Trophoblast cell (in vitro differentiated cells and primary cell): ENCODE measurements at regions not wholly inside any gene's neighbourhood (a gene's known extent, or its start where the extent isn't known, plus 50 kb on each side); places are given as distances from the start of the nearest gene placed in this dataset.
"Not testable (repeated sequence)": the region's sequence is repeated elsewhere in the genome, so short reads cannot be mapped to it uniquely, and the experiment has no call there.

Source experiments
- DNase-seq, 2 donors: peaks; one replicate each; pipeline ENCODE4 v3.0.0-alpha.2; 2016
- H2AFZ ChIP-seq: 2 replicates; pipeline ENCODE4 v1.6.1; 2013; ENCODE audit warnings: low read length, moderate library complexity, mild to moderate bottlenecking; ENCODE audit not compliant: insufficient read depth, poor library complexity
- H2AK5ac ChIP-seq: 2 replicates; pipeline ENCODE4 v1.6.1; 2013; ENCODE audit warnings: mild to moderate bottlenecking, low read length
- H2BK120ac ChIP-seq: 2 replicates; pipeline ENCODE4 v1.6.1; 2013; ENCODE audit warnings: low read length, mild to moderate bottlenecking, moderate library complexity; ENCODE audit not compliant: insufficient read depth, poor library complexity
- H2BK12ac ChIP-seq: 2 replicates; pipeline ENCODE4 v1.6.1; 2013; ENCODE audit warnings: mild to moderate bottlenecking, low read length, moderate library complexity
- H2BK5ac ChIP-seq: 2 replicates; pipeline ENCODE4 v1.6.1; 2013; ENCODE audit warnings: low read length, low read depth, moderate library complexity, mild to moderate bottlenecking; ENCODE audit not compliant: poor library complexity
- H3K14ac ChIP-seq: 2 replicates; pipeline ENCODE4 v1.6.1; 2013; ENCODE audit warnings: mild to moderate bottlenecking, low read length
- H3K18ac ChIP-seq: 2 replicates; pipeline ENCODE4 v1.6.1; 2013; ENCODE audit warnings: mild to moderate bottlenecking, low read length
- H3K23ac ChIP-seq: 2 replicates; pipeline ENCODE4 v1.6.1; 2013; ENCODE audit warnings: low read length
- H3K27ac ChIP-seq: 2 replicates; pipeline ENCODE4 v1.5.1; 2013; ENCODE audit warnings: low read depth, mild to moderate bottlenecking, inconsistent platforms, low read length, moderate library complexity
- H3K27me3 ChIP-seq: 2 replicates; pipeline ENCODE4 v1.6.1; 2013; ENCODE audit warnings: inconsistent platforms, mild to moderate bottlenecking, low read length, moderate library complexity; ENCODE audit not compliant: insufficient read depth
- H3K36me3 ChIP-seq, 2 experiments: 1 replicate in 1 of 2; 2 replicates in 1 of 2; pipeline ENCODE4 v1.6.1; 2013; ENCODE audit warnings: low read length in 2 of 2, mild to moderate bottlenecking in 2 of 2, moderate library complexity in 1 of 2; ENCODE audit not compliant: insufficient read depth in 2 of 2, control insufficient read depth in 1 of 2
- H3K4ac ChIP-seq: 2 replicates; pipeline ENCODE4 v1.6.1; 2013; ENCODE audit warnings: low read depth, mild to moderate bottlenecking, low read length, moderate library complexity
- H3K4me1 ChIP-seq, 2 experiments: 1 replicate in 1 of 2; 2 replicates in 1 of 2; pipeline ENCODE4 v1.6.1; 2013; ENCODE audit warnings: low read length in 2 of 2, mild to moderate bottlenecking in 2 of 2, moderate library complexity in 1 of 2; ENCODE audit not compliant: insufficient read depth in 2 of 2, control insufficient read depth in 1 of 2
- H3K4me2 ChIP-seq: 2 replicates; pipeline ENCODE4 v1.6.1; 2013; ENCODE audit warnings: inconsistent platforms, mild to moderate bottlenecking, low read length, moderate library complexity
- H3K4me3 ChIP-seq: 2 replicates; pipeline ENCODE4 v1.5.1; 2013; ENCODE audit warnings: mild to moderate bottlenecking, low read depth, low read length, inconsistent platforms
- H3K79me1 ChIP-seq: one replicate; pipeline ENCODE4 v1.6.1; 2013; ENCODE audit warnings: low read length
- H3K79me2 ChIP-seq: 2 replicates; pipeline ENCODE4 v1.6.1; 2013; ENCODE audit warnings: low read length, mild to moderate bottlenecking; ENCODE audit not compliant: control insufficient read depth, insufficient read depth, poor library complexity
- H3K9ac ChIP-seq: 2 replicates; pipeline ENCODE4 v1.6.1; 2013; ENCODE audit warnings: mild to moderate bottlenecking, low read length
- H3K9me3 ChIP-seq: 2 replicates; pipeline ENCODE4 v1.6.1; 2013; ENCODE audit warnings: low read depth, mild to moderate bottlenecking, control low read depth, inconsistent platforms, low read length; ENCODE audit not compliant: insufficient read depth
- H4K12ac ChIP-seq: 2 replicates; pipeline ENCODE4 v1.6.1; 2013; ENCODE audit warnings: low read depth, mild to moderate bottlenecking, low read length, moderate library complexity
- H4K8ac ChIP-seq: 2 replicates; pipeline ENCODE4 v1.6.1; 2013; ENCODE audit warnings: low read depth, mild to moderate bottlenecking, low read length, moderate library complexity
- H4K91ac ChIP-seq: one replicate; pipeline ENCODE4 v1.6.1; 2013; ENCODE audit warnings: low read depth, mild to moderate bottlenecking, low read length, moderate library complexity
- WGBS: extraction: QIAGEN DNeasy Blood & Tissue Kit; methylation state at CpG from one replicate; pipeline ENCODE4 v1.1.7; 2013; ENCODE audit warnings: missing lambda C conversion rate; ENCODE audit not compliant: insufficient read length, insufficient coverage; ENCODE audit errors: extremely low coverage; 5-methylcytosine and 5-hydroxymethylcytosine counted together

- Histone ChIP-seq H3K9ac (no peak overlapping the region), H4K12ac (no peak overlapping the region), H2AK5ac (no peak overlapping the region), H3K9me3 (no peaks in the 10 kb centered on the region), H3K23ac (no peak overlapping the region), H4K8ac (no peak overlapping the region), H4K91ac (no peak overlapping the region), H3K4ac (no peak overlapping the region), H3K18ac (no peak overlapping the region), H3K4me1 (no peaks in the 10 kb centered on the region), H3K14ac (no peak overlapping the region), H2AFZ (no peak overlapping the region), H3K36me3 (no peaks in the 10 kb centered on the region), H2BK5ac (no peak overlapping the region), H3K79me1 (no peaks in the 10 kb centered on the region), H2BK12ac (no peak overlapping the region), H3K27ac (no peak overlapping the region), H3K4me3 (no peak overlapping the region), H3K4me2 (no peak overlapping the region), H2BK120ac (no peak overlapping the region), H3K27me3 (no peaks in the 10 kb centered on the region), H3K79me2 (no peaks in the 10 kb centered on the region)
- WGBS, result no CpG with 5 or more reads among the region's 3 CpGs
- DNase-seq, result no peak
Measured at GRCh38 chr7:50251765-50252164, 52.8 kb upstream of the IKZF1 start.

DNA sequence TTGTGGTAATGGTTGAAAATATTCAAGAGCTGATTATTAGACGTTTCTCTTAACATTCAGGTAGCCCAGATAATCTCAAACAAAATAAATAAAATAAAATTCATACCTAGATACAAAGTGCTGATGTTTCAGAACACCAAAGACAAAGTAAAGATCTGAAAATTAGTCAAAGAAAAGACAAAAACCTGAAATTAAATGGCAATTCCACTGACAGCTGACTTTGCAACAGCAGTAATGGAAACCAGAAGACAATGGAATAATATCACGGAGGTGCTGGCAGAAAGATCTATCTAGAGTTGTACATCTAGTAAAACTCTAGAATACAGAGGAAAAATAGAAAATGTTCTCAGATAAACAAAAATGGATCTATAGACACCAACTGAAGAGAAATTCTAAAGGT is 58.0 kb upstream of the IKZF1 start:
- Histone ChIP-seq H3K27me3 (no peaks in the 10 kb centered on the region), H4K8ac (no peak overlapping the region), H3K79me2 (no peaks in the 10 kb centered on the region), H3K9ac (no peak overlapping the region), H2BK5ac (no peak overlapping the region), H2AK5ac (no peak overlapping the region), H3K27ac (no peak overlapping the region), H4K12ac (no peak overlapping the region), H3K79me1 (no peaks in the 10 kb centered on the region), H3K14ac (no peak overlapping the region), H3K9me3 (no peaks in the 10 kb centered on the region), H2BK120ac (no peak overlapping the region), H2AFZ (no peak overlapping the region), H3K4me3 (no peak overlapping the region), H3K4me2 (no peak overlapping the region), H3K4ac (no peak overlapping the region), H3K18ac (no peak overlapping the region), H3K4me1 (no peaks in the 10 kb centered on the region), H3K36me3 (no peaks in the 10 kb centered on the region), H2BK12ac (no peak overlapping the region), H3K23ac (no peak overlapping the region), H4K91ac (no peak overlapping the region)
- no CpG with 5 or more reads among the region's 2 CpGs for WGBS
- DNase-seq, result no peak

- not testable (repeated sequence) for H3K4me1 ChIP-seq, H3K79me2 ChIP-seq, H3K23ac ChIP-seq, H3K4me2 ChIP-seq, H4K91ac ChIP-seq, H2AFZ ChIP-seq, H3K9me3 ChIP-seq, H3K4ac ChIP-seq, H2AK5ac ChIP-seq, H3K36me3 ChIP-seq, DNase-seq, H3K79me1 ChIP-seq, H3K18ac ChIP-seq, H3K9ac ChIP-seq, H3K14ac ChIP-seq, H3K4me3 ChIP-seq, H2BK12ac ChIP-seq, H3K27ac ChIP-seq, H2BK120ac ChIP-seq, H4K8ac ChIP-seq, H4K12ac ChIP-seq, H3K27me3 ChIP-seq, H2BK5ac ChIP-seq
Measured at GRCh38 chr7:50242111-50242510, 62.4 kb upstream of the IKZF1 start.

DNA sequence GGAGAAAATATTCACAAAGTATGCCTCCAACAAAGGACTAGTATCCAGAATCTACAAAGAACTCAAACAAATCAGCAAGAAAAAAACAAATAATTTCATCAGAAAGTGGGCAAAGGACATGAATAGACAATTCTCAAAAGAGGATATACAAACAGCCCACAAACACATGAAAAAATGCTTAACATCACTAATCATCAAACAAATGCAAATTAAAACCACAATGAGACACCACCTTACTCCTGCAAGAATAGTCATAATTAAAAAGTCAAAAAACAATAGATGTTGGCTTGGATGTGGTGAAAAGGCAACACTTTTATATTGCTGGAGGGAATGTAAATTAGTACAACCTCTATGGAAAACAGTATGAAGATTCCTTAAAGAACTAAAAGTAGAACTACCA is 63.8 kb upstream of the IKZF1 start:
- not testable (repeated sequence) for H3K27ac ChIP-seq, H3K4me2 ChIP-seq, H2AFZ ChIP-seq, H3K4ac ChIP-seq, H2BK12ac ChIP-seq, H3K4me3 ChIP-seq, H2BK5ac ChIP-seq, H3K18ac ChIP-seq, H3K79me1 ChIP-seq, H3K23ac ChIP-seq, H3K9ac ChIP-seq, H4K8ac ChIP-seq, H3K14ac ChIP-seq, DNase-seq, H3K79me2 ChIP-seq, H4K91ac ChIP-seq, H3K4me1 ChIP-seq, H4K12ac ChIP-seq, H3K27me3 ChIP-seq, H2AK5ac ChIP-seq, H3K36me3 ChIP-seq, H3K9me3 ChIP-seq, H2BK120ac ChIP-seq

DNA sequence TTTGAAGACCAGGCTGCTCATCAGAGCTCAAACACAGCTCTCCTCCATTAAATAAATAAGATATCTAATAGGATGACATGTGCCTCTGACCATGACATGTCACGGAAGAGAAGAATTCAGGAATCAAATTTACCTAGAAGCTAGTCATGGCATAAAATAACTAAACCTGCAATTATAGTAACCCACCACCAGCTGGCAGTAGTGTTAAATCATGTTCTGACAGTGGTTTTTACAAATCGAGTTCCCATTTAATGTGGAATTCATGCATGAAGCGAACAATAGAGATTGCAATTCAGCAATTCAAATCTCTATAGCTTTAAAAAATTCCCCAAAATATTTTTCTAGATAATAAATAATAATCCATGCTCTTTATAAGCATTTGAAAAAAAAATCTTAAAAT is 74.6 kb upstream of the IKZF1 start:
- H3K27me3 ChIP-seq, result no peaks in the 10 kb centered on the region
- no CpG with 5 or more reads among the region's 3 CpGs for WGBS

More for the DNA sequence above, 74.6 kb upstream of the IKZF1 start:
- no peak overlapping the region for H3K14ac ChIP-seq
- no peak overlapping the region for H4K8ac ChIP-seq
- H3K4me2 ChIP-seq, result no peak overlapping the region
- H3K27ac ChIP-seq, result no peak overlapping the region
- H3K4me1 ChIP-seq, result no peaks in the 10 kb centered on the region
- no peak overlapping the region for H2BK12ac ChIP-seq
- no peak overlapping the region for H2BK5ac ChIP-seq
- no peak overlapping the region for H4K91ac ChIP-seq
- no peak overlapping the region for H4K12ac ChIP-seq
- H3K9me3 ChIP-seq, result no peaks in the 10 kb centered on the region
- no peak for DNase-seq
- H3K4ac ChIP-seq, result no peak overlapping the region
- no peaks in the 10 kb centered on the region for H3K36me3 ChIP-seq
- H3K9ac ChIP-seq, result no peak overlapping the region
- no peak overlapping the region for H2AFZ ChIP-seq
- H3K18ac ChIP-seq, result no peak overlapping the region
- H2AK5ac ChIP-seq, result no peak overlapping the region
- no peak overlapping the region for H3K4me3 ChIP-seq
- H3K79me1 ChIP-seq, result no peaks in the 10 kb centered on the region
- no peaks in the 10 kb centered on the region for H3K79me2 ChIP-seq
- no peak overlapping the region for H2BK120ac ChIP-seq
- no peak overlapping the region for H3K23ac ChIP-seq
